HepG2 (cell line): ENCODE measurements at regions not wholly inside any gene's neighbourhood (a gene's known extent, or its start where the extent isn't known, plus 50 kb on each side); places are given as distances from the start of the nearest gene placed in this dataset.

Experiments used
- ATF7-NPFF ChIP-seq: sonication (generic); formaldehyde crosslinking; IDR thresholded peaks from 2 replicates; pipeline ENCODE4 v1.8.1; 2023; ENCODE audit warnings: mild to moderate bottlenecking, low read depth, missing genetic modification reagents, moderate library complexity
- FIP1L1 ChIP-seq: fragments of 200-400 bp; formaldehyde crosslinking; IDR thresholded peaks from 2 replicates; pipeline ENCODE4 v1.6.1; 2018; ENCODE audit warnings: low read depth, mild to moderate bottlenecking, low read length, moderate library complexity, borderline replicate concordance; ENCODE audit not compliant: insufficient read depth
- HHEX ChIP-seq: IDR thresholded peaks from 2 replicates; pipeline ENCODE4 v1.6.1; 2016; ENCODE audit warnings: control low read depth
- KDM3A ChIP-seq: IDR thresholded peaks from 2 replicates; pipeline ENCODE4 v1.6.1; 2018; ENCODE audit warnings: low read depth, missing compliant biosample characterization
- TFDP1 ChIP-seq: IDR thresholded peaks from 2 replicates; pipeline ENCODE4 v1.6.1; 2016; ENCODE audit warnings: missing compliant biosample characterization, missing genetic modification reagents, borderline replicate concordance
- ZMAT5 ChIP-seq: sonication (generic); formaldehyde crosslinking; IDR thresholded peaks from 2 replicates; pipeline ENCODE4 v1.5.0; 2020; ENCODE audit warnings: mild to moderate bottlenecking, low read depth, missing genetic modification reagents, borderline replicate concordance
- ZNF260 ChIP-seq: sonication (generic); formaldehyde crosslinking; IDR thresholded peaks from 2 replicates; pipeline ENCODE4 v1.4.0; 2020; ENCODE audit warnings: missing genetic modification reagents, low read depth, mild to moderate bottlenecking, borderline replicate concordance
- ZNF318 ChIP-seq: sonication (generic); formaldehyde crosslinking; IDR thresholded peaks from 2 replicates; pipeline ENCODE4 v1.4.0; 2020; ENCODE audit warnings: mild to moderate bottlenecking, missing genetic modification reagents
- ZNF326 ChIP-seq: sonication (generic); formaldehyde crosslinking; IDR thresholded peaks from 2 replicates; pipeline ENCODE4 v1.4.0; 2020; ENCODE audit warnings: missing genetic modification reagents, borderline replicate concordance
- ZNF329 ChIP-seq: sonication (generic); formaldehyde crosslinking; IDR thresholded peaks from 2 replicates; pipeline ENCODE4 v1.9.0; 2021; ENCODE audit warnings: low read depth, mild to moderate bottlenecking, missing genetic modification reagents
- TF ChIP-seq, protein P1 (sequence below): sonication (generic); formaldehyde crosslinking; IDR thresholded peaks from 2 replicates; pipeline ENCODE4 v1.4.0; 2020; ENCODE audit warnings: mild to moderate bottlenecking, missing genetic modification reagents
- TF ChIP-seq, protein P2 (sequence below): sonication (generic); formaldehyde crosslinking; IDR thresholded peaks from 2 replicates; pipeline ENCODE4 v1.8.1; 2023; ENCODE audit warnings: mild to moderate bottlenecking, missing genetic modification reagents, borderline replicate concordance

GRCh38 chr2:67057901-67058703 is 339.0 kb upstream of the ETAA1 start (continued):
- TF ChIP-seq, protein P1, sequence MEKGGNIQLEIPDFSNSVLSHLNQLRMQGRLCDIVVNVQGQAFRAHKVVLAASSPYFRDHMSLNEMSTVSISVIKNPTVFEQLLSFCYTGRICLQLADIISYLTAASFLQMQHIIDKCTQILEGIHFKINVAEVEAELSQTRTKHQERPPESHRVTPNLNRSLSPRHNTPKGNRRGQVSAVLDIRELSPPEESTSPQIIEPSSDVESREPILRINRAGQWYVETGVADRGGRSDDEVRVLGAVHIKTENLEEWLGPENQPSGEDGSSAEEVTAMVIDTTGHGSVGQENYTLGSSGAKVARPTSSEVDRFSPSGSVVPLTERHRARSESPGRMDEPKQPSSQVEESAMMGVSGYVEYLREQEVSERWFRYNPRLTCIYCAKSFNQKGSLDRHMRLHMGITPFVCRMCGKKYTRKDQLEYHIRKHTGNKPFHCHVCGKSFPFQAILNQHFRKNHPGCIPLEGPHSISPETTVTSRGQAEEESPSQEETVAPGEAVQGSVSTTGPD (CRISPR knock-in tag): no peak
- TF ChIP-seq ZNF318 (no peak), ATF7-NPFF (CRISPR knock-in tag) (no peak), ZMAT5 (CRISPR knock-in tag) (no peak), HHEX (CRISPR knock-in tag) (no peak), ZNF329 (CRISPR knock-in tag) (no peak), ZNF260 (no peak), ZNF326 (CRISPR knock-in tag) (no peak), KDM3A (peak; percentile 58; the same call in 1 of the 2 replicates), TFDP1 (CRISPR knock-in tag) (no peak), FIP1L1 (no peak)
- TF ChIP-seq, protein P2, sequence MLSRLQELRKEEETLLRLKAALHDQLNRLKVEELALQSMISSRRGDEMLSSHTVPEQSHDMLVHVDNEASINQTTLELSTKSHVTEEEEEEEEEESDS: no peak
